CMK (cell line): ENCODE measurements at regions not wholly inside any gene's neighbourhood (a gene's known extent, or its start where the extent isn't known, plus 50 kb on each side); places are given as distances from the start of the nearest gene placed in this dataset.
"Not testable (repeated sequence)": the region's sequence is repeated elsewhere in the genome, so short reads cannot be mapped to it uniquely, and the experiment has no call there.

Experiments
- DNase-seq: peaks from one replicate; pipeline ENCODE4 v3.0.0-alpha.2; 2010; ENCODE audit warnings: low read depth

DNA sequence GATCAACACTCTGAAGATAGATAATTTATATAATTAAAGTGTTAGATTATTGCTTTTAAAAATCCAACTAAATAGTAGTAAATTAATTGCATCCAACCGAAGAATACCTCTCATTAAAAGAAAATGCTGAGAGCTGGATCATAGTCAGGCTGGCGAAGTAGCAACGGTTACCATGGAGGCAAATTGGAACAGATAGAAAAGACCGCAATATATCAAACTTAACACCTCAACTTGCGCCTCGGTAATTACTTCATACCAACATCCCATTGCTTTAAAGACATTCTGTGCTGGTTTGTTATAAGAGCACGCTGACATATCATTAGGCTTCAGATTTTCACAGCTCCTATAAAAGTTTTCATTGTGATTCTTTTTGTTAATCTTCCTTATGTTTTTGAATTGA lies 183.8 kb upstream of the ZC3H15 start:
- DNase-seq = no peak

DNA sequence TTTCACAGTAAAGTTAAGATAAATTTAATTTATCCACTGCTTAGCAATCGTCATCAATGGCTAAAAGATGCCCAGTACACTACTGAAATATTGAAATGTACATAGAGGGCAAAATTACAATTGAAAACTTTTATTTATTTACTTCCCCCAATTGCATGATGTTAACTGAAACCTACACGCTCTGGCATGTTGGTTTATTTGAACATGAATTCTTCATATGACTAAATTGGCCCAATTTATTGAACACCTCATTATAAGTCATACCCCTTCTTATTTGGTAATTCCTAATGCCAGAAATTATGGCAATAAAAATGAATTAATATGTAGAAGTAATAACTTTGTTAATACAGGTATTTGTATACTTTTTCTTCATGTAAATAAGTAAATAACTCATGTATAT lies 183.0 kb upstream of the ZC3H15 start:
- no peak for DNase-seq

DNA sequence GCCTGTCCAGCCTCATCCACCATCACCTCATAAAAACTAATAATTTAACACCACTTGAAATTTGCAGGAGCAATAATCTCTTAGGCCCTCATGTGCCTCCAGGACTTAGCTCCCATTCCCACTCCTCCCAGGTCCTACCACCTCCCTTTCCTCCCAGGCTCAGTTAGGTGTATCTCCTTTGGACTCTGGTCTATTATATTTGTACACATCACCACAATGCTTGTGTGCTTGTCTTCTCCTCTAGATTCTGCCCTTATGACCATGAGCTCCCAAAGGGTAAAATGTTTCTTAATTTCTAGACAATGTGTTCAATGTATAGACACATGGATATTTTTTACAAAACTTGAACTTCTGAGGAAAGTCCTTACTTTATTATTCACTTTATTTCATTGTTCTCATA lies 182.0 kb upstream of the ZC3H15 start:
- no peak for DNase-seq

DNA sequence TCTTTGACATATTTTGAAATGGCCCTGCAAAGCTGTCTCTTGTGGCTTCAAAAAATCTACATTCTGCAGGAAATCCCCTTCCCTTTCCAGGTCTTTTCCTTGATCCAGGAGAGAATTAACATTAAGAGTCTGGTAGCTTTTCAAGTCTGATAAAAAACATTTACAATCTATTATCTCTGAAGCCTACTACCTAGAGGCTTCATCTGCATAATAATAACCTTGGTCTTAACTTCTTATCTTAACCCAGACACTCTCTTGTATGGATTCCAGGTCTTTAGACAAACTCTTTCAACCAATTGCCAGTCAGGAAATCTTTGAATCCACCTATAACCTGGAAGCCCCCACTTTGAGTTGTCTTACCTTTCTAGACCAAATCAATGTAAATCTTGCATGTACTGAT lies 179.3 kb upstream of the ZC3H15 start:
- DNase-seq = no peak

DNA sequence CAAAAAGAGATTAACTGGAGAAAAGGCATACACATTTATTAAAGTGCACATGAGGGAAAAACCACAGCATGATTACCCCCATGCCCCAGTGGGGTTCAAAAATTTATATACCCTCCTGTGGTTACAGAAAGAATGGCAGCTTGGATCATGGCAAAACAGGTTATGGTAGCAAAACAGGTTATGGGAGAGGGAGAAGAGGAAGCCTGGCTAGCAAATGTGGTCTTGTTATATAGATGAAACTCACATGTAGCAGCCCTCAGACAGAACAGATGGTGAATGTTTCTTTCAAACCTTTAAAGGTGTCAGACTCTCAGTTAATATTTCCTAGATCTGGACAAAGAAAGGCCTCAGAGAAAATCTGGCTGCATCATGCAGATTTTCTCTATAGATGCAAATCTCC lies 178.2 kb upstream of the ZC3H15 start:
- no peak for DNase-seq

DNA sequence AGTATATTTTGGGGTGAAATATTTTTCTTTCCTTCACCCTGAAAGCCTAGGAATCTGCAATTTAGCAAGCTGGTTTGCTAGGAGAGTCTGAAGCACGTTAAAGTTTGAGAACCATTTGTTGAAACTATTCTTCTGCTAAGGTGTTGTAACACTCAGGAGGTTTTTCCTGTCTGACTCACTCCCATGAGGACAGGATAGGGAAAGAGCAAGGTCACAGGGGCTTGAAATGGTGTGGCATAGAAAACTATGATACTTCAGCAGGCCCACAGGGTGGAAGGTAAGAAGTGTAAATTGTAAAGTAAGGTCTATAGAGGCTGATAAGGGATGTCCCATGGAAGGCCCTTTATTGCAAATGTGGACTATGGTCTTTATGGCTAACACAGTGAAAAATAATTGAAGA lies 177.7 kb upstream of the ZC3H15 start:
- DNase-seq = no peak

DNA sequence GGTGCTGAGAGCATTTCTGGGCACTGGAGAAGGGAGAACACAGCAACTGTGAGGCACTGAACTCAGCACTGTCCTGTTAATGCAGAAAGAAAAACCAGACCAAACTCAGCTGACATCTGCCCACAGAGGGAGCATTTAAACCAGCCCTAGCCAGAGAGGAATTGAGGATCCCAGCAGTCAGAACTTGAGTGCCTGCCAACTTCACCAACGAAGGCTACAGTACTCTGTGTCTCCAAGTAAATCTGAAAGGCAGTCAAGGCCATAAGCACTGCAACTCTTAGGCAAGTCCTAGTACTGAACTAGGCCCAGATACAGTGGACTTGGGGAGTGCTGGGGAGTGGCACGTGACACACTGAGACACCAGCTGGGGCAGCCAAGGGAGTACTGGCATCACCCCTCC lies 176.2 kb upstream of the ZC3H15 start:
- no peak for DNase-seq

DNA sequence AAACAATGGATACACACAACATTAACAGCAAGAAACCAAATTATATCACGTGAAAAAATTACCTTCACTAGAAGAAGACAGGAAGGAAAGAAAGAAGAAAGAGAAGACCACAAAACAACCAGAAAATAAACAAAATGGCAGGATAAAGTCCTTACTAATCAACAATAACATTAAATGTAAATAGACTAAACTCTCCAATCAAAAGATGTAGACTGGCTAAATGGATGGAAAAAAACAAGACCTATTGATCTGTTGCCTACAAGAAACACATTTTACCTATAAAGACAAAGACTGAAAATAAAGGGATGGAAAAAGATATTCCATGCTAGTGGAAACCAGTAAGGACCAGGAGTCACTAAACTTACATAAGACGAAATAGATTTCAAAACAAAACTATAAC lies 167.0 kb upstream of the ZC3H15 start:
- DNase-seq = no peak

DNA sequence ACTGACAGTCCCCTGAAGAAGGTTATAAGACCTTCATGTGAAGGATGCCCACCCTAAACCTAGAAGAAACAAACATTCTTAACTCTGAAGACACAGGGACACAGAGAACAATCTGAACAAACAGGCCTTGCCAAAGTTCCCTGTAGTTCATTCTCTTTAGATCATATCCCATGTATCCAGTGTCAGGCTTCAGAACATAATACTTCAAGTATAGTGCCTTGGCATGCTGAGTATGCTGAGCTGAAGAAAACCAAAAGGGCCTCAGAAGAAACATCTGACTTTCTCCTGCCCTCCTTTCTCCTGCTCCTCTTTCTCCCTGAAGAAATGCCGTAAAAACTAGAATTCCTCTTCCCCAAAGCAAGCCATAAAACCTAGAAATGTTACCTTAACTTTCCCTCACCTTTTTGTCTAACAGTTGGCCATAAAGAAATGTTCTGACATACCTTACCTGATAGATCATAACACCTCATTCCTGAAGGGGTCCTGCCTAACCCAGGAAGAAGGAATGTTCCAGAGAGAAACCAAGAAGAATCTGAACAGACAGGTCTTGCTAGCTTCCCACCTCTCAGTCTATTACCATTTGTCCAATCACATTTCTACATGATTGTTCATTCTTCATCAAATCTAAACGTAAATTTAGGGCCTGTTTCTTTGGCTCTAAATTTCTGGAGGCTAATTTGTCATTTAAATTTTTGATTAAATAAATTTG lies 160.1 kb upstream of the ZC3H15 start:
- no peak for DNase-seq

DNA sequence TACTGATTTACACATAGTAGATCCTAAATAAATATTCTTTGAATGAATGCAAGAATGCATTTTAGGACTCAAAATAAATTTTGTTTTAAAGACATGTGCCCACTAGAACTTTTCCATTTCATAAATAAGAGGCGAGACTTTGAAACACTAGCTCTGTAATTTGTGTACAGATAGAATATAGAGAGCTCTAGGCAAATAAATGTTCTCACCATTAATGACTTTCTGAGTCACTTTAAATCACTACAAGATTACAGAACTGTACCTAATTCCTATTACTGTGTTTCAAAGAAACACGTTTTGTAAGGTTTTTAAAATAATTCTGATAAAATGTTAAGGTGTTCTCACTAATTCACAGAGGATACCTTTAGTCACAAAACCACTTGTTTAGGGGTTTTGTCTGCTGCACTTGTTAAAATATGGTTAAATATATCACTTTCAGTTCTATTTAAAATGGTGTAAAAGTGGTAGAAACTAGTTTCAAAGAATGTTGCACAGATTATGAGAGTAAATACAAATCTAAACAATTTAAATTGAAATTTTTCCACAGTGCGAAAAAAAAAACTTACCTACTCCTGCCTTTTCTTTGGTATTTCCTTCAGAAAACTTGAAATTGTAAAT lies 158.7 kb upstream of the ZC3H15 start:
- DNase-seq = no peak

DNA sequence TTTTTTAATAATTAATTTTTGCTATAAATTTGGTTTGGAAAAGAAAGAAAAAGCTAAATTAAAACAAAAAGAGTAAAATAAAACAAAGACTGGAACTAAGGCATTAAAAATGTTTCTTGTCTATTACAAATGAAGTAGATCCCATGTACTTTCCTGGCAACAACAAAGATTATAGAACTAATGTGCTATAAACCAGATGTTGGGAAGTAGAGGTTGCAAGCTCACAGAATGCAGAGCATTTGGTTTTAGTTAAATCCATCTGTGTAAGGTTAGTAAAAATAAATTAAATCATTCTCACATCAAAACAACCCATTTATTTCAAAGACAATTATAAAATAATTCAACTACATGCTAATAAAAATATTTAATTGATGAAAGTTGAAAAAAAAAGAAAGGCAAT lies 157.2 kb upstream of the ZC3H15 start:
- DNase-seq = no peak

DNA sequence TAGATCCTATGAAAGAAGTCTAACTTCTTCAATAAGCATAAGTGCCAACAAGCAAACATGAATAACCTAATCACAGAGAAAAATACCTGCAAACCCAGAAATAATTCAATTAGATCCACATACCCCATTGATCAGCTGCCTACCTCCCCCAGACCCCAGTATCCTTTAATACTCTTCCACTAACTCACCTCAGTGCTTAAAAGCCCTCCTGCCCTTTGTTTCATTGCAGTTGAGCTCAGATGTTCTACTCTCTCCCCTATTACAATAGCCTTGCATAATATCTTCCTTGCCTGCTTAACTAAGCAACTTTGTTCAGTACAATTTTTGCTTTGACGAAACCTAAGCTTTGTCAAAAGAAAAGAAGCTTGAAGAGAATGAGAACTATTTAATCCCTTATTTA lies 156.0 kb upstream of the ZC3H15 start:
- DNase-seq = no peak

DNA sequence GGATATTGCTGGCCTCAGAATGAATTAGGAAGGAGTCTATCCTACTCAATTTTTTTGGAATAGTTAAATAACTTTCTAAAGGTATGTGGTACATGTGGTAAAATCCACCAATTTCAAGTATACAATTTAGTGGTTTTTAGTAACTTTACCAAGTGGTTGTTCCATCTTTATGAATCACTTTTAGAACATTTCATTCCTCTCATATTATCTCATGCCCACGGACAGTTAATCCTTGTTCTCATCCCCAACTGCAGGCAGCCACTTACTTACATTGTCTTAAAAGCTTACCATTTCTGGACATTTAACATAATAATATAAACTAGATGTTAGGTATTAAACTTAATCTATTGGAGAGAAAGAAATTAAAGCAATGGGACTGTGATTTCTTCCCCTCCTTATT lies 146.3 kb upstream of the ZC3H15 start:
- no peak for DNase-seq

DNA sequence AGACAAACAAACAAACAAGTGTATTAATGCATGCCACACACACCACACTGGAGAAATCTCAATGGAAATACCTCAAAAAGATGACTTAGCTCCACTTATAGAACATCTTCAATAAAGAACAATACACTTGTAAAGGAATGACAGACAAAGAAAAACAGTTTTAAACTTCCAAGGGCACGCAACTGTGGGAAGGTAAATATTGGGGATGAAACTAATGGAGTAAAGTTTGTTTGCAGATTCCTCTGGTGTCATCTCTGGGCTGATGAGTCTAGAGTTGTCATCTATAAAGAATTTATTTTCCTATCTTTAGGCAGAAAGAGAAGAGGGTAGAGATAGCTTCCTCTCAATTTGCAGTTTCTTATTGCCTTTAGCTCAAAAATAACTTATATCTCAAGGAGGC lies 144.0 kb upstream of the ZC3H15 start:
- DNase-seq = no peak

DNA sequence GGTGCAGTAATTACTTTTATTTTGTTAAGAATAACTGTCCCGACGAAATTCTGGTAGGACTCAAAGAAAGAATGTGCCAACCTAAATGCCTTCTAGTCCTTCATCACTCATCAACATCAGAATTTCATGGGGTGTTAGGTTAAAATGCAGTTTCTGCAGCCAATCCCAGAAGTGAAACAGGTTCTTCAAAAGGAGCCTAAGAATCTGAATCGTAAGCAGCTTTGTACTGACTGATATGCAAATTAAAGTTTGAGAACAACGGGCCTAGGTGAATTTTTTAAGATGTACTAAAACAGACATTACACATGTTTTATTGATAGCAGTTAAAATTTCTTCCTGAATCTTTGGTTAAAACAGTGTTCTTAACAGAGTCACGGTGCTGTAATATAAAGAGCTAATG lies 140.3 kb upstream of the ZC3H15 start:
- no peak for DNase-seq

DNA sequence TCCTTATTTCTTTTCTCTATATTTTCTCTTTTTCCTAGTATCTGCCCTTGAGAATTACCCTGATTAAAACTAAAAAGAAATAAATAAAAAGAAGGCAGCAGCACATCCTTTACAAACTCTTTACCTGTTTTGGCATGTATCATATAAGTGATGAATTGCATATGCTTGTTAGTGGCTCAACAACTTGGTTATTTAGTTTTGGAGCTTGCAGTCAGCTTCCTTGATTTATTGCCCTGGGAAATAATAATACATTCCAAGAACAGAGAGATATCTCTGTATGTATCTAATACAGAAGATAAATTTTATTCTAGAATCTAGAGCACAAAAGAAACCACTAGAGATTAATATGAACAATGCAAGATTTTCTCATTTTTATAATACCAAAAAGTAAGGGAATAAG lies 139.8 kb upstream of the ZC3H15 start:
- DNase-seq = no peak

DNA sequence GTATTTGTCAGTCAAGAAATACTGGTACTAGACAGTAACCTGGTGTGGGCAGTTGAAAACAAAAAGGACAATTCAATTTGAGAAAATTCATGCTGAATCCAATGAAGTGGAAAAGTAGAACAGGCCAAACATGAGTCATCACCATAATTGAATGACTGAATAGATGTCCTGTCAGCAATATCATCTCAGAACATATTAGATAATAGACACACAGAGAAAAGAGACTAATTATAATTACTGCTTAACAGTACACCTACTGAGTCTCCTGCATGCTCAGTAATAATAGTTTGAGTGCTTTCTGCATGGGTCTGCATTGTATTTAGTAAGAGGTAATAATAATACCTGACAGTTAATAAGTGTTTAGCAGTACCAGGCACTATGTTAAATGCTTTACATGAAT lies 138.6 kb upstream of the ZC3H15 start:
- DNase-seq = no peak

DNA sequence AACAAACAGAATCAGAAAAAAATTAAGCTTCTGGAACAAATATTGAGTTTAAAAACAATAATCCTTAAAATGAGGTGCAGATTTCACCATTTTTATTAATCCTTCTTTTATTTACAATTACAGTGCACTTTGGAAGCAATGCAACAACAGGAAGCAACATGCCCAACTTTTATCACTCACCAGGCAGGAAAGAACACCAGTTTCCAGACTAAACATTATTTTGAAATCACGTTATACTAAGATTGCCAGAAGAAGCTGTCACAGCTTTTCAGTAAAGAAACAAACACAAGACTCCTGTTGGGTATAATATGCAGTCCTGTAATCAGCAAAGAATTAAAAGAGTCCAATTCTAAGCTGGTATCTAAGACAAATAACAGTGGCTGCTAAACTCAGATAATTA lies 137.9 kb upstream of the ZC3H15 start:
- no peak for DNase-seq

DNA sequence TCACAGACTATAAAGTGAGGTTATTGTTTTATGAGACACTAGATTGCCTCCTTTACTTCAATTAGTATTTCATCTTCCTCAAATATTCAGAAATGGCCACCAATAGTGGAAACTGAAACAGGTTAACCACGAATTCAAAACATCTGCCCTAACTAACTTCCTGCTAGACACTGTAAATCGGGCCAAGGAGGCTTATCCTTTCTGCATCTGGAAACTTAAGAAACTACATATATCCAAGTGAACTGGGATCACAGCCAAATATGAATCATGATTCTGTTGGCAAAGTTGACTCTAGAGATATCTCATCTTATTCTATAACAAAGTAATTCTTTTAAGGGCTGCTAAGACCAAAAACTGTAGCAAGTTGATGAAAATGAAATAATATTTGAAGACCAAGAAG lies 136.6 kb upstream of the ZC3H15 start:
- peak; percentile 27 for DNase-seq

DNA sequence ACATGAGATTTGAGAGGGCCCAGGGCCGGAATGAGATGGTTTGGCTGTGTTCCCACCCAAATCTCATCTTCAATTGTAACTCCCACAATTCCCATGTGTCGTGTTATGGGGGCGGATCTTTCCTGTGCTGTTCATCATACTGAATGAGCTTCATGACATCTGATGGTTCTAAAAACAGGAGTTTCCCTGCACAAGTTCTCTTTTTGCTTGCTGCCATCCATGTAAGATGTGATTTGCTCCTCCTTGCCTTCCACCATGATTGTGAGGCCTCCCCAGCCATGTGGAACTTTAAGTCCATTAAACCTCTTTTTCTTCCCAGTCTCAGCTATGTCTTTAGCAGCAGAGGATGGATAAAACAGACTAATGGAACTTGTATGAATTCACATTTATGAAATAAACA lies 131.9 kb upstream of the ZC3H15 start:
- DNase-seq = not testable (repeated sequence)

DNA sequence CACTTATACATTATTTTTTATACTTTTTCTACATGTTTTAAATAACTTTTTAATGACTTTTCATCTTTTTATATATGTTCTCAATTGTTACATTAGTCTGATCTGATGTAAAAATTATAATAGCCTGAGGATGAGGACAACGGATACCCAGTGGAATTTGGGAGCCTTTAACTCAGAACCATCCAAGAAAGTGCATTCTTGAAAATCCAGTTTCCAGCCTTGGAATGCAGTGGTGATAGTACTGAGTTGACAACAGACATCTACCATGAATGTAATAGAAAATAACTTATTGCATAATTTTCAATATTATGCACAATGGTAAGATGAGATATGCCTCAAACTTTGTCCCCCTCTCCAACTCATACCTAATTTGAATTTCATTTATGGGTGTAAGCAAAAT lies 120.7 kb upstream of the ZC3H15 start:
- no peak for DNase-seq

DNA sequence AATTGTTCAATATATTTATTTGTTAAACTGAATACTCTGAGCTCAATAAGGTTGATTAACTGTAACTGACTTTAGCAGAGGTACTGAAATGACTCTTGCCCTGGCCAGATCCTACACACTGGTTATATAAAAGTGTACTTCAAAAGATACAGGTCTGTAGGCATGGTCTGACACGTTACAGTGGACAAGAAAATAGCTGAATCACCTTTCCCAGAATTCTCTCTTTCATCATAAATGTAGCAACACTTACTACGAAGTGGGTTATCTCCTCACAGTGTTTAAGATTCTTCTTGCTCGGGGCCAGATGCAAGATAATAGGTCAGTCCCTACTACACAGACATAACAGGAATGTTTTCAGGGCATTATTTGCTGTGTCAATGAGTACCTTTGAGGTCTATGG lies 107.0 kb upstream of the ZC3H15 start:
- DNase-seq = peak; percentile 4

DNA sequence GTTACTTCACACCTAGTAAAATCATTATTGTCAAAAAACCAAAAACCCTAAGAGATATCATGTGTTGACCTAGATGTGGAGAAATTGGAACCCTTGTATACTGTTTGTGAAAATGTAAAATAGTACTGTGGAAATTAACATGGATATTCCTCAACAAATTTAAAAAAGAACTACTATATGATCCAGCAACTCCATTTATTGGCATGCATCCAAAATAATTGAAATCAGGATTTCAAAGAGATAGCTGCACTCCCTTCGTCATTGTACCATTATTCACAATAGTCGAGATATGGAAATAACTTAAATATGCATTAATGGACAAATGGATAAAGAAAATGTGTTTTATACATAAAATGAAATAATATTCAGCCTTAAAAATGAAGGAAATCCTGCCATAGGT lies 105.3 kb upstream of the ZC3H15 start:
- no peak for DNase-seq

DNA sequence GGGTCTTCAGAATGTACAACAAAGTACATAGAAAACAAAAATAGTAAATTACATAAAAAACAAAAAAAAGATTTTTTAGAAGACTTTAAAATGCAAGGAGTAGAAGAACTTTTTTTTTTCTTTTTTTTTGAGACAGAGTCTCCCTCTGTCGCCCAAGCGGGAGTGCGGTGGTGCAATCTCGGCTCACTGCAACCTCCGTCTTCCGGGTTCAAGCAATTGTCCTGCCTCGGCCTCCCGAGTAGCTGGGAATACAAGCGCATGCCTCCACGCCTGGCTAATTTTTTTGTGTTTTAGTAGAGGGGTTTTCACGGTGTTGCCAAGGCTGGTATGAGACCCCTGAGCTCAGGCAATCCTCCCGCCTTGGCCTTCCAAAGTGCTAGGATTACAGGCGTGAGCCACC lies 104.5 kb upstream of the ZC3H15 start:
- no peak for DNase-seq
